ENCODE measurements at regions not wholly inside any gene's neighbourhood (a gene's known extent, or its start where the extent isn't known, plus 50 kb on each side); places are given as distances from the start of the nearest gene placed in this dataset.

DNA sequence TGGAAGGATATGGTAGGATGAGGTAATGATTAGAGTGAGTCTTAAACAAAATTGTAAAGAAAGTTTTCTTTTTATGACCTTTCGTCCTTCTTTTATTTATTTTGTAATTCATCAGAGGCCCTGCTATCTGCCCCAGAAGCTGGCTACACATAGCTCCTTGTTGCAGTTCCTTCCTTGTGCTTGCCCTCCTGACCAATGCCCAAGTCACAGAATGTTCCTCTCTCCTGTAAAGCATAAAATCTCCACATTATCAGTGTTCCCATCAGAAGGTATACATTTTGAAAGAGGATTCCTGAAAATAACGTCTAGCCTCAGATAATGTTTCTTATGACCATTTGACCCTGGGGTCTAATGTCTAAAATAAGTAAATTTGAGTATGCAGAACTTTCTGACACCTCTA is 78.3 kb downstream of the RND3 start:
- TF ChIP-seq, protein P1, sequence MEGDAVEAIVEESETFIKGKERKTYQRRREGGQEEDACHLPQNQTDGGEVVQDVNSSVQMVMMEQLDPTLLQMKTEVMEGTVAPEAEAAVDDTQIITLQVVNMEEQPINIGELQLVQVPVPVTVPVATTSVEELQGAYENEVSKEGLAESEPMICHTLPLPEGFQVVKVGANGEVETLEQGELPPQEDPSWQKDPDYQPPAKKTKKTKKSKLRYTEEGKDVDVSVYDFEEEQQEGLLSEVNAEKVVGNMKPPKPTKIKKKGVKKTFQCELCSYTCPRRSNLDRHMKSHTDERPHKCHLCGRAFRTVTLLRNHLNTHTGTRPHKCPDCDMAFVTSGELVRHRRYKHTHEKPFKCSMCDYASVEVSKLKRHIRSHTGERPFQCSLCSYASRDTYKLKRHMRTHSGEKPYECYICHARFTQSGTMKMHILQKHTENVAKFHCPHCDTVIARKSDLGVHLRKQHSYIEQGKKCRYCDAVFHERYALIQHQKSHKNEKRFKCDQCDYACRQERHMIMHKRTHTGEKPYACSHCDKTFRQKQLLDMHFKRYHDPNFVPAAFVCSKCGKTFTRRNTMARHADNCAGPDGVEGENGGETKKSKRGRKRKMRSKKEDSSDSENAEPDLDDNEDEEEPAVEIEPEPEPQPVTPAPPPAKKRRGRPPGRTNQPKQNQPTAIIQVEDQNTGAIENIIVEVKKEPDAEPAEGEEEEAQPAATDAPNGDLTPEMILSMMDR (IDR thresholded peaks at IDR 0.05), result no peak
- no peak for DNase-seq (ENCODE audit: low spot score)
- ATAC-seq (ENCODE audit: insufficient number of reproducible peaks, low FRiP score, low read depth), result no peak

DNA sequence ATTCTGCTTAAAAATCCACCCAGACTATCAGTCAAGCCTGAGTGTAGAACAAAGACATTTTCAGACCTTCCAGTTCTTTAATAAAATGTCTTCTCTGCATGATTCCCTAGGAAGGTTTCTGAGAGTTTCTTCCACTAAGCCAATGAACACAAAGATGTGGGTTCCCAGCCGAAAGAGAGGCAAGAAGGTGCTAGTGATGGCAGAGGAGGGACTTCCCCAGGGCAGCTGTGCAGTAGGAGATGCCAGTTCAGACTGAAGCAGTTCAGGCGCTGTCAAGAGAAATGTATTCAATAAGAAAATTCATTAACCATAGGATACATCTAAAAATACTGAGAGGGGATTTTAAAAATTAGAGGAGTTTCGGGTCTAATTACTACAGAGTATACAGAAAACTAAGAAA is 83.3 kb downstream of the RND3 start:
- H3K4me3 ChIP-seq, result no peak overlapping the region

More for the DNA sequence above, 78.3 kb downstream of the RND3 start:
- H3K36me3 ChIP-seq, result no peaks in the 10 kb centered on the region
- H3K4me3 ChIP-seq, result no peak overlapping the region
- H3K4me1 ChIP-seq (ENCODE audit: control insufficient read depth in 1 of 2, low read depth in 2 of 2), result no peaks in the 10 kb centered on the region
- no peak overlapping the region for H3K27ac ChIP-seq
- no peaks in the 10 kb centered on the region for H3K9me3 ChIP-seq
- H3K27me3 ChIP-seq (replicated peaks; ENCODE audit: insufficient read depth), result no peaks in the 10 kb centered on the region

DNA sequence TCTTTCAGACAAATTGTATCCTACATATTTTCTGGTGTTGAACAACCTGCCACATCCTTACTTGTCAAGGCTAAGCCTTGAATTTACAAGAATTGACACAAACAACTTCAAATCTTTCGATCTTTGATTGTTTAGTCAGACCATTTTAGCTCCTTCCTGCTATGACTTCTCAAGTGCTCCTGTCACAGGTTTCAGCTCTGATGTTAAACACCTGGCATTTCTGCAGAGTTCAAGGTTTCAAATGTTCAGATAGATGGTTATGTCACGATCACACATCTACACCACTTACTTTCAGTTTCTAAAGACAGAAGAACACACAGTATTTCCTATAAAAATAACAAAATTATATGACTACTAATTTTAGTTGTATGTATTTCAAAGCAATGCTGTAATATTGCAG is 84.0 kb downstream of the RND3 start:
- TF ChIP-seq, protein P1 (IDR thresholded peaks at IDR 0.05), result no peak

More for the DNA sequence above, 83.3 kb downstream of the RND3 start:
- Histone ChIP-seq H3K36me3 (no peaks in the 10 kb centered on the region), H3K9me3 (no peaks in the 10 kb centered on the region), H3K27me3 (replicated peaks; ENCODE audit: insufficient read depth) (no peaks in the 10 kb centered on the region), H3K4me1 (ENCODE audit: control insufficient read depth in 1 of 2, low read depth in 2 of 2) (no peaks in the 10 kb centered on the region), H3K27ac (no peak overlapping the region)
- ATAC-seq (ENCODE audit: insufficient number of reproducible peaks, low FRiP score, low read depth) (no peak), DNase-seq (ENCODE audit: low spot score) (no peak)
- TF ChIP-seq, protein P1 (IDR thresholded peaks at IDR 0.05), result no peak

DNA sequence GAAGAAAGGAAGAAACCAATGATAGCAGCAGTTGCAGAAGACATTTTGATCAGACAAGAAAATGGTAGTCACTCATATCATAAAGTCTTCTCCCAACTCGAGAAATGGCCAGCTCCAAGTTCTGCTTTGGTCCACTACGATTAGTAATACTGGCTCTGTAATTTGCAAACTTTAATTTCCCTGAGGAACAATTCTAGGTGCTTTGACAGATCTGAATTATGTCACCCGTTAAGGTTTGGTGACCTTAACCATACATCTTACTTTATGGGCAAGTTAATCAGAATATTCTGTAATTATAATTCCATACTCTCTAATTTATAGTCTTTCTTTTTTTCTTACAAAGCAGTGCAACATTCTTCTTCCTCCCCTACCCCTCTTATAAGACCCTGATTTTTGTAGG is 84.5 kb downstream of the RND3 start:
- TF ChIP-seq, protein P1 (IDR thresholded peaks at IDR 0.05), result no peak
- no peak overlapping the region for H3K4me3 ChIP-seq
- DNase-seq (ENCODE audit: low spot score) (no peak), ATAC-seq (ENCODE audit: insufficient number of reproducible peaks, low FRiP score, low read depth) (no peak)
- H3K27ac ChIP-seq, result no peak overlapping the region
- H3K4me1 ChIP-seq (ENCODE audit: control insufficient read depth in 1 of 2, low read depth in 2 of 2), result no peaks in the 10 kb centered on the region
- H3K27me3 ChIP-seq (replicated peaks; ENCODE audit: insufficient read depth), result no peaks in the 10 kb centered on the region
- H3K36me3 ChIP-seq, result no peaks in the 10 kb centered on the region
- no peaks in the 10 kb centered on the region for H3K9me3 ChIP-seq

More for the DNA sequence above, 84.0 kb downstream of the RND3 start:
- Histone ChIP-seq H3K36me3 (no peaks in the 10 kb centered on the region), H3K27me3 (replicated peaks; ENCODE audit: insufficient read depth) (no peaks in the 10 kb centered on the region), H3K27ac (no peak overlapping the region), H3K4me3 (no peak overlapping the region), H3K9me3 (no peaks in the 10 kb centered on the region), H3K4me1 (ENCODE audit: control insufficient read depth in 1 of 2, low read depth in 2 of 2) (no peaks in the 10 kb centered on the region)
- ATAC-seq (ENCODE audit: insufficient number of reproducible peaks, low FRiP score, low read depth), result no peak
- no peak for DNase-seq (ENCODE audit: low spot score)

DNA sequence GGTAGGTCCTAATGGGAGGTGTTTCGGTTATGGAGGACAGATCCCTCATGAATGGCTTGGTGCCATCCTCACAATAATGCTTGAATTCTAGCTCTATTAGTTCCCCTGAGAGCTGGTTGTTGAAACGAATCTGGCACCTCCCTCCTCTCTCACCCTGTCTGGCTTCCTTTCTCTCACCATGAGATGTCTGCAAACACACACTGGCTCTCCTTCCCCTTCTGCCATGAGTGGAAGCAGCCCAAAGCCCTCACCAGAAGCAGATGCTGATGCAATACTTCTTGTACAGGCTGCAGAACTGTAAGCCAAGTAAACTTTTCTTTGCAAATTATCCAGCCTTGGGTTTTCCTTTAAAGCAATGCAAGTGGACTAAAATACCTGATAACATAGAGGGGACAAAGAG is 86.6 kb downstream of the RND3 start:
- H3K4me3 ChIP-seq, result no peak overlapping the region
- TF ChIP-seq, protein P1 (IDR thresholded peaks at IDR 0.05), result no peak
- ATAC-seq (ENCODE audit: insufficient number of reproducible peaks, low FRiP score, low read depth) (no peak), DNase-seq (ENCODE audit: low spot score) (no peak)
- H3K4me1 ChIP-seq (ENCODE audit: control insufficient read depth in 1 of 2, low read depth in 2 of 2), result no peaks in the 10 kb centered on the region
- H3K27ac ChIP-seq, result no peak overlapping the region
- no peaks in the 10 kb centered on the region for H3K27me3 ChIP-seq (replicated peaks; ENCODE audit: insufficient read depth)
- H3K36me3 ChIP-seq, result no peaks in the 10 kb centered on the region
- no peaks in the 10 kb centered on the region for H3K9me3 ChIP-seq

All from thoracic aorta (tissue), 2 donors.